ENCODE measurements at regions not wholly inside any gene's neighbourhood (a gene's known extent, or its start where the extent isn't known, plus 50 kb on each side); places are given as distances from the start of the nearest gene placed in this dataset.

- no peak for DNase-seq (ENCODE audit: low read depth, low spot score)
Observed at GRCh38 chr10:62545160-62546066, 171.2 kb downstream of the ZNF365 start.

- DNase-seq (ENCODE audit: low read depth, low spot score) = no peak
Observed at GRCh38 chr10:62548686-62549085, 174.5 kb downstream of the ZNF365 start.

- no peak for DNase-seq (ENCODE audit: low read depth, low spot score)
Observed at GRCh38 chr10:62550173-62550572, 176.0 kb downstream of the ZNF365 start.

GRCh38 chr10:62554632-62555199 is 180.5 kb downstream of the ZNF365 start:
- DNase-seq (ENCODE audit: low read depth, low spot score) = peak; percentile 34

- no peak for DNase-seq (ENCODE audit: low read depth, low spot score)
Observed at GRCh38 chr10:62559481-62560200, 185.5 kb downstream of the ZNF365 start.

- DNase-seq (ENCODE audit: low read depth, low spot score) = no peak
Observed at GRCh38 chr10:62560201-62560819, 186.1 kb downstream of the ZNF365 start.

GRCh38 chr10:62561151-62561550 is 187.0 kb downstream of the ZNF365 start:
- DNase-seq (ENCODE audit: low read depth, low spot score) = no peak

- no peak for DNase-seq (ENCODE audit: low read depth, low spot score)
Observed at GRCh38 chr10:62562101-62562500, 187.9 kb downstream of the ZNF365 start.

- no peak for DNase-seq (ENCODE audit: low read depth, low spot score)
Observed at GRCh38 chr10:62562795-62563194, 188.6 kb downstream of the ZNF365 start.

GRCh38 chr10:62573929-62574328 is 199.8 kb downstream of the ZNF365 start:
- no peak for DNase-seq (ENCODE audit: low read depth, low spot score)

GRCh38 chr10:62577076-62577475 is 202.9 kb downstream of the ZNF365 start:
- DNase-seq (ENCODE audit: low read depth, low spot score) = no peak

GRCh38 chr10:62577666-62578291 is 203.6 kb downstream of the ZNF365 start:
- DNase-seq (ENCODE audit: low read depth, low spot score) = no peak

- DNase-seq (ENCODE audit: low read depth, low spot score) = no peak
Observed at GRCh38 chr10:62578301-62578700, 204.1 kb downstream of the ZNF365 start.

- no peak for DNase-seq (ENCODE audit: low read depth, low spot score)
Observed at GRCh38 chr10:62578916-62579315, 204.7 kb downstream of the ZNF365 start.

GRCh38 chr10:62580396-62580795 is 206.2 kb downstream of the ZNF365 start:
- DNase-seq (ENCODE audit: low read depth, low spot score) = no peak

- DNase-seq (ENCODE audit: low read depth, low spot score) = no peak
Observed at GRCh38 chr10:62581351-62581750, 207.2 kb downstream of the ZNF365 start.

GRCh38 chr10:62582101-62582705 is 208.0 kb downstream of the ZNF365 start:
- DNase-seq (ENCODE audit: low read depth, low spot score) = no peak

GRCh38 chr10:62582804-62583208 is 208.6 kb downstream of the ZNF365 start:
- DNase-seq (ENCODE audit: low read depth, low spot score) = no peak

GRCh38 chr10:62583876-62584615 is 209.9 kb downstream of the ZNF365 start:
- DNase-seq (ENCODE audit: low read depth, low spot score) = no peak

GRCh38 chr10:62584731-62585130 is 210.6 kb downstream of the ZNF365 start:
- DNase-seq (ENCODE audit: low read depth, low spot score) = no peak
